H9 (cell line): ENCODE measurements at regions not wholly inside any gene's neighbourhood (a gene's known extent, or its start where the extent isn't known, plus 50 kb on each side); places are given as distances from the start of the nearest gene placed in this dataset.

Source experiments
- DNase-seq: peaks from one replicate; pipeline ENCODE4 v3.0.0-alpha.2; 2017
- H2AFZ ChIP-seq: one replicate; pipeline ENCODE4 v1.6.1; 2013; ENCODE audit warnings: mild to moderate bottlenecking, low read length, control low read depth, moderate library complexity
- H2AK5ac ChIP-seq: 2 replicates; pipeline ENCODE4 v1.6.1; 2013; ENCODE audit warnings: low read length, control low read depth, mixed read lengths; ENCODE audit not compliant: insufficient read length
- H2BK120ac ChIP-seq: one replicate; pipeline ENCODE4 v1.6.1; 2013; ENCODE audit warnings: low read depth, mild to moderate bottlenecking, low read length, control low read depth, inconsistent platforms; ENCODE audit not compliant: poor library complexity, severe bottlenecking
- H2BK12ac ChIP-seq: 2 replicates; pipeline ENCODE4 v1.6.1; 2013; ENCODE audit warnings: low read length, control low read depth, mixed read lengths, low read depth; ENCODE audit not compliant: insufficient read length
- H2BK15ac ChIP-seq: 2 replicates; pipeline ENCODE4 v1.6.1; 2013; ENCODE audit warnings: low read depth, low read length, control low read depth
- H2BK20ac ChIP-seq: one replicate; pipeline ENCODE4 v1.6.1; 2013; ENCODE audit warnings: low read depth, mild to moderate bottlenecking, low read length, control low read depth, inconsistent platforms; ENCODE audit not compliant: poor library complexity, severe bottlenecking
- H2BK5ac ChIP-seq: 2 replicates; pipeline ENCODE4 v1.6.1; 2013; ENCODE audit warnings: low read length, control low read depth, mixed read lengths; ENCODE audit not compliant: insufficient read length
- H3K14ac ChIP-seq: 2 replicates; pipeline ENCODE4 v1.6.1; 2013; ENCODE audit warnings: low read length, control low read depth; ENCODE audit not compliant: insufficient read depth
- H3K18ac ChIP-seq: 2 replicates; pipeline ENCODE4 v1.6.1; 2013; ENCODE audit warnings: low read depth, mild to moderate bottlenecking, mixed read lengths, low read length, control low read depth; ENCODE audit not compliant: insufficient read length
- H3K23ac ChIP-seq: 2 replicates; pipeline ENCODE4 v1.6.1; 2013; ENCODE audit warnings: low read length, control low read depth, mixed read lengths, low read depth; ENCODE audit not compliant: insufficient read length
- H3K23me2 ChIP-seq: 2 replicates; pipeline ENCODE4 v1.6.1; 2013; ENCODE audit warnings: low read depth, mild to moderate bottlenecking, mixed read lengths, low read length, control low read depth; ENCODE audit not compliant: insufficient read length, poor library complexity, severe bottlenecking
- H3K27ac ChIP-seq: 2 replicates; pipeline ENCODE4 v1.5.1; 2013; ENCODE audit warnings: low read length, control low read depth, mixed read lengths, low read depth; ENCODE audit not compliant: insufficient read length
- H3K27me3 ChIP-seq: 2 replicates; pipeline ENCODE4 v1.6.1; 2013; ENCODE audit warnings: low read length, control low read depth, inconsistent platforms; ENCODE audit not compliant: insufficient read depth
- H3K4ac ChIP-seq: 2 replicates; pipeline ENCODE4 v1.6.1; 2013; ENCODE audit warnings: low read depth, mild to moderate bottlenecking, control low read depth, inconsistent platforms, low read length, moderate library complexity
- H3K4me1 ChIP-seq: 2 replicates; pipeline ENCODE4 v1.6.1; 2013; ENCODE audit warnings: low read length, control low read depth, inconsistent platforms; ENCODE audit not compliant: insufficient read depth
- H3K4me2 ChIP-seq: 2 replicates; pipeline ENCODE4 v1.6.1; 2013; ENCODE audit warnings: low read length, control low read depth, mixed read lengths; ENCODE audit not compliant: insufficient read length, insufficient read depth
- H3K56ac ChIP-seq: 2 replicates; pipeline ENCODE4 v1.6.1; 2013; ENCODE audit warnings: low read depth, mild to moderate bottlenecking, mixed read lengths, low read length, control low read depth; ENCODE audit not compliant: insufficient read length
- H3K79me1 ChIP-seq: 2 replicates; pipeline ENCODE4 v1.6.1; 2013; ENCODE audit warnings: low read depth, mild to moderate bottlenecking, moderate library complexity, low read length, control low read depth, inconsistent platforms; ENCODE audit not compliant: insufficient read depth, poor library complexity, severe bottlenecking
- H3K79me2 ChIP-seq: 2 replicates; pipeline ENCODE4 v1.6.1; 2013; ENCODE audit warnings: low read length, control low read depth, inconsistent platforms; ENCODE audit not compliant: insufficient read depth
- H3K9ac ChIP-seq: 2 replicates; pipeline ENCODE4 v1.6.1; 2013; ENCODE audit warnings: low read length, control low read depth, mixed read lengths; ENCODE audit not compliant: insufficient read length; ENCODE audit errors: extremely low read depth
- H3K9me3 ChIP-seq: one replicate; pipeline ENCODE4 v1.6.1; 2013; ENCODE audit warnings: low read depth, low read length, inconsistent platforms; ENCODE audit not compliant: control insufficient read depth
- H3T11ph ChIP-seq: one replicate; pipeline ENCODE4 v1.6.1; 2013; ENCODE audit warnings: mild to moderate bottlenecking, low read length, control low read depth, inconsistent platforms
- H4K20me1 ChIP-seq: one replicate; pipeline ENCODE4 v1.6.1; 2013; ENCODE audit not compliant: control insufficient read depth, insufficient read length, insufficient read depth
- H4K5ac ChIP-seq: 2 replicates; pipeline ENCODE4 v1.6.1; 2013; ENCODE audit warnings: low read depth, mild to moderate bottlenecking, mixed read lengths, low read length, control low read depth; ENCODE audit not compliant: insufficient read length
- H4K8ac ChIP-seq: replicated peaks from 2 replicates; pipeline ENCODE4 v1.6.1; 2013; ENCODE audit warnings: low read length, control low read depth, mixed read lengths, low read depth; ENCODE audit not compliant: insufficient read length
- H4K91ac ChIP-seq: 2 replicates; pipeline ENCODE4 v1.6.1; 2013; ENCODE audit warnings: low read depth, mild to moderate bottlenecking, moderate library complexity, mixed read lengths, low read length, control low read depth; ENCODE audit not compliant: insufficient read length
- H3K27ac Mint-ChIP-seq, 3 experiments: 2 replicates in 2 of 3; 3 replicates in 1 of 3; pipeline ENCODE4 v1.8.0; 2020 to 2021; ENCODE audit warnings: mixed read lengths in 3 of 3, mild to moderate bottlenecking in 1 of 3, moderate library complexity in 1 of 3
- H3K27me3 Mint-ChIP-seq: 2 replicates; pipeline ENCODE4 v1.8.0; 2021; ENCODE audit warnings: low read depth, mild to moderate bottlenecking, moderate library complexity, mixed read lengths
- H3K36me3 Mint-ChIP-seq, 3 experiments: 2 replicates in 2 of 3; 3 replicates in 1 of 3; pipeline ENCODE4 v1.8.0; 2020 to 2021; ENCODE audit warnings: low read depth in 3 of 3, mixed read lengths in 3 of 3; ENCODE audit not compliant: insufficient read depth in 1 of 3
- H3K4me1 Mint-ChIP-seq, 2 experiments: 2 replicates each; pipeline ENCODE4 v1.8.0; 2020; ENCODE audit warnings: mixed read lengths in 2 of 2
- H3K4me3 Mint-ChIP-seq, 2 experiments: 2 replicates in 1 of 2; 3 replicates in 1 of 2; pipeline ENCODE4 v1.8.0; 2020 to 2021; ENCODE audit warnings: mild to moderate bottlenecking in 2 of 2, mixed read lengths in 2 of 2, moderate library complexity in 1 of 2
- H3K9me3 Mint-ChIP-seq, 2 experiments: 2 replicates in 1 of 2; 3 replicates in 1 of 2; pipeline ENCODE4 v1.8.0; 2020; ENCODE audit warnings: mild to moderate bottlenecking in 2 of 2, mixed read lengths in 2 of 2, moderate library complexity in 1 of 2
- CTCF ChIP-seq: fragments of 200-600 bp; sonication (generic); conservative IDR thresholded peaks from 3 replicates; pipeline ENCODE4 v1.8.0; 2021; ENCODE audit warnings: antibody characterized with exemption, mild to moderate bottlenecking
- WGBS: extraction: QIAGEN DNeasy Blood & Tissue Kit; methylation state at CpG from one replicate; pipeline ENCODE4 v1.1.7; 2013; ENCODE audit warnings: missing lambda C conversion rate, low lambda C conversion rate, mixed read lengths; ENCODE audit not compliant: insufficient read length; ENCODE audit errors: extremely low coverage; 5-methylcytosine and 5-hydroxymethylcytosine counted together

GRCh38 chr10:28995497-28995896, 293.4 kb upstream of the LYZL1 start:
- no peaks in the 10 kb centered on the region for H3K27me3 ChIP-seq
- Mint-ChIP-seq H3K4me1 (peaks cover 5% of the 10 kb centered on the region in 2 experiments), H3K9me3 (peaks cover 2 to 7% of the 10 kb centered on the region in 2 experiments; a peak in 2 of 5 replicates), H3K36me3 (peaks cover 0 to 7% (median 0%) of the 10 kb centered on the region in 3 experiments; a peak in 4 of 7 replicates), H3K27ac (no peak overlapping the region), H3K4me3 (no peak overlapping the region), H3K27me3 (no peaks in the 10 kb centered on the region)
- no peak overlapping the region for H2BK5ac ChIP-seq
- H2AFZ ChIP-seq = no peak overlapping the region
- H3K23ac ChIP-seq = no peak overlapping the region
- WGBS = no CpG with 5 or more reads among the region's 4 CpGs
- no peak overlapping the region for H2BK20ac ChIP-seq
- no peak overlapping the region for H2AK5ac ChIP-seq
- no peak overlapping the region for H3T11ph ChIP-seq
- no peak overlapping the region for H4K8ac ChIP-seq
- no peak overlapping the region for H3K27ac ChIP-seq
- H3K4me1 ChIP-seq = no peaks in the 10 kb centered on the region
- no peak overlapping the region for H3K4me2 ChIP-seq
- no peak overlapping the region for H2BK120ac ChIP-seq
- no peak for TF ChIP-seq CTCF
- H3K56ac ChIP-seq = no peak overlapping the region
- no peak overlapping the region for H4K91ac ChIP-seq
- DNase-seq = no peak
- H3K79me2 ChIP-seq = no peaks in the 10 kb centered on the region
- H3K79me1 ChIP-seq = no peaks in the 10 kb centered on the region
- no peak overlapping the region for H3K4ac ChIP-seq
- no peaks in the 10 kb centered on the region for H4K20me1 ChIP-seq
- H3K9me3 ChIP-seq = no peaks in the 10 kb centered on the region
- no peaks in the 10 kb centered on the region for H3K23me2 ChIP-seq
- no peak overlapping the region for H2BK15ac ChIP-seq
- no peak overlapping the region for H2BK12ac ChIP-seq
- H3K14ac ChIP-seq = no peak overlapping the region
- H3K18ac ChIP-seq = no peak overlapping the region
- H4K5ac ChIP-seq = no peak overlapping the region
- H3K9ac ChIP-seq = no peak overlapping the region
